HG03175 (cell line): ENCODE measurements at regions not wholly inside any gene's neighbourhood (a gene's known extent, or its start where the extent isn't known, plus 50 kb on each side); places are given as distances from the start of the nearest gene placed in this dataset.
"Not testable (repeated sequence)": the region's sequence is repeated elsewhere in the genome, so short reads cannot be mapped to it uniquely, and the experiment has no call there.

Experiments used
- ATAC-seq: cut with Tn5 transposase; IDR thresholded peaks from one replicate; pipeline ENCODE4 v1.9.1; 2021; ENCODE audit warnings: mild to moderate bottlenecking, moderate library complexity; ENCODE audit not compliant: unreplicated experiment

GRCh38 chr18:52136532-52136931 is 203.5 kb upstream of the DCC start:
- ATAC-seq: no peak

GRCh38 chr18:52140986-52141385 is 199.0 kb upstream of the DCC start:
- no peak for ATAC-seq

GRCh38 chr18:52150050-52150449 is 189.9 kb upstream of the DCC start:
- ATAC-seq: no peak

GRCh38 chr18:52152036-52152435 is 188.0 kb upstream of the DCC start:
- no peak for ATAC-seq

- ATAC-seq: no peak
Observed at GRCh38 chr18:52156166-52156565, 183.8 kb upstream of the DCC start.

GRCh38 chr18:52160636-52161035 is 179.4 kb upstream of the DCC start:
- ATAC-seq: no peak

GRCh38 chr18:52163478-52163877 is 176.5 kb upstream of the DCC start:
- no peak for ATAC-seq

GRCh38 chr18:52168131-52168530 is 171.9 kb upstream of the DCC start:
- ATAC-seq: not testable (repeated sequence)

GRCh38 chr18:52174220-52174619 is 165.8 kb upstream of the DCC start:
- no peak for ATAC-seq

- ATAC-seq: no peak
Observed at GRCh38 chr18:52175406-52175805, 164.6 kb upstream of the DCC start.

GRCh38 chr18:52183107-52183506 is 156.9 kb upstream of the DCC start:
- ATAC-seq: no peak

- ATAC-seq: no peak
Observed at GRCh38 chr18:52190195-52190594, 149.8 kb upstream of the DCC start.

GRCh38 chr18:52190631-52191030 is 149.4 kb upstream of the DCC start:
- ATAC-seq: no peak

- no peak for ATAC-seq
Observed at GRCh38 chr18:52200406-52200805, 139.6 kb upstream of the DCC start.

GRCh38 chr18:52200921-52201663 is 138.9 kb upstream of the DCC start:
- no peak for ATAC-seq

- no peak for ATAC-seq
Observed at GRCh38 chr18:52208646-52209045, 131.4 kb upstream of the DCC start.

GRCh38 chr18:52216109-52216508 is 123.9 kb upstream of the DCC start:
- ATAC-seq: no peak

GRCh38 chr18:52216666-52217065 is 123.3 kb upstream of the DCC start:
- no peak for ATAC-seq

GRCh38 chr18:52219102-52219501 is 120.9 kb upstream of the DCC start:
- no peak for ATAC-seq

- ATAC-seq: no peak
Observed at GRCh38 chr18:52220062-52220591, 119.9 kb upstream of the DCC start.

GRCh38 chr18:52222211-52222610 is 117.8 kb upstream of the DCC start:
- ATAC-seq: no peak

- no peak for ATAC-seq
Observed at GRCh38 chr18:52227536-52227935, 112.5 kb upstream of the DCC start.

- ATAC-seq: no peak
Observed at GRCh38 chr18:52228166-52228565, 111.8 kb upstream of the DCC start.
